WERI-Rb-1 (cell line): ENCODE measurements at regions not wholly inside any gene's neighbourhood (a gene's known extent, or its start where the extent isn't known, plus 50 kb on each side); places are given as distances from the start of the nearest gene placed in this dataset.

Experiments
- DNase-seq: peaks from one replicate; pipeline ENCODE4 v3.0.0-alpha.2; 2020
- H3K27ac ChIP-seq: fragments of 250-450 bp; sonication (Bioruptor Pico); 2 replicates; pipeline ENCODE4 v1.5.1; 2020; ENCODE audit warnings: mild to moderate bottlenecking, moderate library complexity
- H3K27me3 ChIP-seq: fragments of 250-450 bp; sonication (Bioruptor Pico); 2 replicates; pipeline ENCODE4 v1.5.1; 2021; ENCODE audit warnings: mild to moderate bottlenecking, low read depth, moderate library complexity; ENCODE audit not compliant: insufficient read depth, severe bottlenecking
- H3K36me3 ChIP-seq: fragments of 250-450 bp; sonication (Bioruptor Pico); 2 replicates; pipeline ENCODE4 v1.5.1; 2020; ENCODE audit warnings: mild to moderate bottlenecking, moderate library complexity
- H3K4me3 ChIP-seq: 2 replicates; pipeline ENCODE4 v1.5.1; 2011; ENCODE audit warnings: low read depth, mild to moderate bottlenecking, control low read depth, low read length
- H3K9me3 ChIP-seq: fragments of 250-450 bp; sonication (Bioruptor Pico); 2 replicates; pipeline ENCODE4 v1.5.1; 2021; ENCODE audit warnings: mild to moderate bottlenecking, moderate library complexity; ENCODE audit not compliant: severe bottlenecking
- CTCF ChIP-seq: IDR thresholded peaks from 2 replicates; pipeline ENCODE4 v1.5.1; 2011; ENCODE audit warnings: low read depth, mild to moderate bottlenecking, control low read depth, inconsistent platforms, low read length

- no peaks in the 10 kb centered on the region for H3K36me3 ChIP-seq
- no peak for DNase-seq
- no peak for TF ChIP-seq CTCF
- no peak overlapping the region for H3K4me3 ChIP-seq
- H3K27me3 ChIP-seq, result no peaks in the 10 kb centered on the region
- H3K9me3 ChIP-seq, result peaks cover 4% of the 10 kb centered on the region
- H3K27ac ChIP-seq, result no peak overlapping the region
Measured at GRCh38 chrX:149152941-149153340, 352.2 kb downstream of the IDS start.

- no peak for TF ChIP-seq CTCF
- Histone ChIP-seq H3K36me3 (no peaks in the 10 kb centered on the region), H3K4me3 (no peak overlapping the region), H3K27ac (no peak overlapping the region), H3K9me3 (peaks cover 4% of the 10 kb centered on the region), H3K27me3 (no peaks in the 10 kb centered on the region)
- DNase-seq, result no peak
Measured at GRCh38 chrX:149151805-149152757, 353.0 kb downstream of the IDS start.

GRCh38 chrX:149145845-149146285, 359.2 kb downstream of the IDS start:
- TF ChIP-seq CTCF, result no peak
- Histone ChIP-seq H3K27me3 (no peaks in the 10 kb centered on the region), H3K4me3 (no peak overlapping the region), H3K9me3 (peaks cover 4% of the 10 kb centered on the region), H3K36me3 (no peaks in the 10 kb centered on the region), H3K27ac (no peak overlapping the region)
- DNase-seq, result no peak

DNA sequence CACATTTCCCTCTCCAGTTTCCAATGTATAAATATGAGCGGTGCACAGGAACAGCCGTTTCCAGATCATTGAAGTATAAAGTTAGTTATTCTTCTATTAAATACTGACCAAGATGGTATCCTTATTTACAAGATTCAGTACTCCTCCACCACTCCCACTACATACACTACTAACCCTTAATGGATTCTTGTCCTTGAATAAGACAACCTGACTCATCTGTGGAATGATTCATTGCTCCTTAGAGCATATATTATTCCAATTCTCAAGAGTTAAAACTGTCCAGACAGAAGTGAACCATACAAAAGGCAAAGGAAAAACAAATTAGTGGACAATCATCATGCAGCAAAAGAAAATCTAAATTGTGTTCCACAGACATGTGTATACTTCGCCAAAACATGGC, 373.3 kb downstream of the IDS start:
- Histone ChIP-seq H3K4me3 (no peak overlapping the region), H3K36me3 (no peaks in the 10 kb centered on the region), H3K27ac (no peak overlapping the region), H3K9me3 (no peaks in the 10 kb centered on the region), H3K27me3 (no peaks in the 10 kb centered on the region)
- TF ChIP-seq CTCF, result no peak
- no peak for DNase-seq

GRCh38 chrX:149129767-149130166, 375.3 kb downstream of the IDS start:
- H3K4me3 ChIP-seq, result no peak overlapping the region
- DNase-seq, result no peak
- H3K27me3 ChIP-seq, result no peaks in the 10 kb centered on the region
- H3K36me3 ChIP-seq, result no peaks in the 10 kb centered on the region
- no peaks in the 10 kb centered on the region for H3K9me3 ChIP-seq
- TF ChIP-seq CTCF, result no peak
- no peak overlapping the region for H3K27ac ChIP-seq
